ENCODE measurements at regions not wholly inside any gene's neighbourhood (a gene's known extent, or its start where the extent isn't known, plus 50 kb on each side); places are given as distances from the start of the nearest gene placed in this dataset.
"Not testable (repeated sequence)": the region's sequence is repeated elsewhere in the genome, so short reads cannot be mapped to it uniquely, and the experiment has no call there.

DNA sequence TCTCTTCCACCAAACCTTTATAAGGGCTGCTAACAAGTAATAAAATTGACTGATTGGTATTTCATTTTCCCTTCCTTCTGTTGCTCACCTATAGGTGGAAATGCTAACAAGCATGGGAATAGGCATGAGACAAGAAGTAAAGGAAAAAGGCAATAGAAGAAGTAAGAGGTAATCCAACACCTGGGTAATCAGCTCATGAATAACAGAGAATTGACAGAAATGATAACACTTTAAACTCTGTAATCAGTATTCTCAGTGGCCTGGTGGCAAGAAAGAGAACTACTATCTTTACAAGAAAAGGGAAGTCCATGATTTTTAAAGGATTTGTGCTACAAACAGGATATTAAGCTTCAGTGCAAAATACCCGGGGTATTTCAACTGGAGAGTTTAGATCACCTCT is 737.8 kb downstream of the RERGL start:
- no peak for DNase-seq

DNA sequence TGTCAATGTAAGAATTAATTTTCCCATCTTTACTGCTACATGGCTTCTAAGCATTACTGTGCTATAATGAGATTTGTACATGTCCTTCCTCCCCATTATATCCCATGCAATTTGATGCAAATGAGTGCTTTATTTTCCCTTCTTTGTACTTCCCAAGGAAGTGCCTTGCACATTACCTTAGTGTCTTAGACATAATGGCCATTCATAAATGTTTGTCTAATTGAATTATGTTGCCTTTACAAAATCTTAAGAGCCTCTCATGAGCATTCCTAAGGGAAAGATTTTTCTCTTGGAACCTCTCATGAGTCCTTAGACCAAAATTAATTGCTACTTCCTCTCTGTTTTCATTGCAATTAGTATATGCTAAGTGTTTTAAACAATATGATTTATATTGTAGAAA is 741.7 kb downstream of the RERGL start:
- no peak for DNase-seq

DNA sequence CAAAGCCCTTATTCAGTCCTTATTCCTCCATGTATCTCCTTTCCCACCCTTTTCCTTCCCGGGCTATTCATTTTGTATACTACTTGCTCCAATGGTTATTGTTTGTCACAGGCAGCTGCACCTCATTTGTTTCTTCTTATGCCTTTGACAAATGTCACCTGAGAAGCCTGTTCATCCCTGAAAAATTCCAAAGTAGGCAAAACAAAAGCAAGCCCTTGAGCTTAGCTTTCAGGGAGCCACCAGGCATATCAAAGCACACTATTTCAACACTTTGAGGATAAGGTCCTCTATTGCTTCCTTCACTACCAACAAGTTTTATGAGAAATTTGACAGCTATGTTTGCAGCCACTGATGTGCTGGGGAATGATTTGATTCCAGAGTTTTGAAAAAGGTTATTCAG is 738.7 kb upstream of the LMO3 start:
- DNase-seq: no peak

GRCh38 chr12:17342381-17342961 is 736.5 kb upstream of the LMO3 start:
- no peak for DNase-seq

- no peak for DNase-seq
Observed at GRCh38 chr12:17335487-17335886, 729.5 kb upstream of the LMO3 start.

DNA sequence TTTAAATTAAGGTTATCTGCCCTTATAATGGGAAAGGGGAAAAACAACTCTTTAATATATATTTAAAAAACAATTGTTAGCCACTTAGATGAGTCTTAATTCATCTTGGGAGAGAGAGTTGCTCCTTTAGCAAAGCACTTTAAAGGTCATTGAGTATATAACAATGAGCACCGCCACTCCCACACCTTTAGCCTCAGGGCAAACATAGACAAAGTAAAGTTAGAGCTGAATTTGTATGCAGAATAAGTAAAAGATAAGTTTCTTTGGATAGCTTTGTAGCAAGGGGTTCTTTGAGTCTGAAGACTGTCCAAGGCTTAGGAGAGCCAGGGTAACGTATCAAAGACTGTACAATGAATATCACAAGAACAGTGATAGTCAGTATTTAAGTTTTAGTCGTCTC is 728.8 kb upstream of the LMO3 start:
- no peak for DNase-seq

DNA sequence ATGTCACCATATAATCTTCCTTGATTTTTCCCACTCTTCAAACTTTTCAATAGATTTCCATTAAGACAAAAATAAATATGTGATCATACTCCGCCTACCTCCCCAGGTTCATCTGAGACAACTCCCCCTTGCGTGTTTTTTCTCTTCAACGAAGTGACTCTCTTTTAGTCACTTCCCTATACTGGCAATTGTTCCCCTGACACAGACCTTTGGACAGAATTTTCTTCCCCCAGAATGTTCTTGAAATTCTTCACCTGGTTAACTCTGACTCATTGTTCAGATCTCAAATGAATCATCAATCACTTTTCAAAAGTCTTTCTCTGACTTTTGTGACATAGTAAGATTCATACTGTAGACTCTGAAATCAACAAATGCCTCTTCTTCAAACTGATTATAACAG is 727.3 kb upstream of the LMO3 start:
- DNase-seq: no peak

DNA sequence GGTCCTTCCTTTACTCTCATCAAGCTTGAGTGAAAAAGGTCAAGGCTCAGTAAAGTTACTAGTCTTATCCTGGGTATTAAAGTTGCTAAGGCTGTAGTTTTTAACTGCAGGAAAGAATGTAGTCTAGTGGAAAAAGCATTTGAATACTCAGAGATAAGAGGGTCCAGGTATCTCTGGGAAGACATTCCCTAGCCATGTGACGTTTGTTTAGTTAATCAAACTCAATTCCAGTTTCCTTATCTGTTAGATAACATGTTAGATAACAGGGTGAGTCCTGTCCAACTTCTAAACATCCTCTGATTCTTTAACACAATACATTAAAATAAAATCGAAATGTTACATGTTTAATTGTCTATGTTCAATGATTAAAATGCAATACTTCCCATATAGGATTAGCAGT is 720.7 kb upstream of the LMO3 start:
- DNase-seq: no peak

GRCh38 chr12:17322090-17322489 is 716.1 kb upstream of the LMO3 start:
- no peak for DNase-seq

DNA sequence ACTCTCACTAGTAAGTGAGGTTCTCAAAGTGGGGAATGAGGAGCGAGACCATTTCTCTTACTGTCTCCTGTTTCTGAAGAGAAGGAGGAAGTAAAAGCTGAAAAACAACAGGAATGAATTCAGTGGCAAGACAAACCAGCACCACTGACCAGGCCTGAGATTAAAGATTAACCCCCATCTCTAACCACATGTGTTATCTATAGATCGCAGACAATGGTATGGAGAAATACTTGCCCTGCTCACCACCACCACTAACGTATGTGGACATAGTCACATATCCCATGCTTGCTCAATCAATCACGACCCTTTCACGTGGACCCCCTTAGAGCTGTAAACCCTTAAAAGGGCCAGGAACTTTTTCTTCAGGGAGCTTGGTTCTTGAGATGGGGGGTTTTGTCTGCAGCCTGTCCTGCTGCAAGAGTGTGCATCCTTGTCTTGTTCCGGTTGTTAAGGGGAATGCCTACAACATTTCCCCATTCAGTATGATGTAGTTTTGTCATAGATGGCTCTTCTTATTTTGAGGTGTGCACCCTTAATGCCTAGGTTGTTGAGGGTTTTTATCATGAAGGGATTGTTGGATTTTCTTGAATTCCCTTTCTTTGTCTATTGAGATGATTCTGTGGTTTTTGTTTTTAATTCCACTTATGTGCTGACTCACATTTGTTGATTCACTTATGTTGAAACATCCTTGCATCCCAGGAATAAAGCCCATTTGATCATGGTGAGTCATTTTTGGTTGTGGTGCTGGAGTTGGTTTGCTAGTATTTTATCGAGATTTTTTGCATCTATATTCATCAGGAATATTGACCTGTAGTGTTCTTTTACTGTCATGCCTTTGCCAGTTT is 698.8 kb upstream of the LMO3 start:
- DNase-seq: no peak

DNA sequence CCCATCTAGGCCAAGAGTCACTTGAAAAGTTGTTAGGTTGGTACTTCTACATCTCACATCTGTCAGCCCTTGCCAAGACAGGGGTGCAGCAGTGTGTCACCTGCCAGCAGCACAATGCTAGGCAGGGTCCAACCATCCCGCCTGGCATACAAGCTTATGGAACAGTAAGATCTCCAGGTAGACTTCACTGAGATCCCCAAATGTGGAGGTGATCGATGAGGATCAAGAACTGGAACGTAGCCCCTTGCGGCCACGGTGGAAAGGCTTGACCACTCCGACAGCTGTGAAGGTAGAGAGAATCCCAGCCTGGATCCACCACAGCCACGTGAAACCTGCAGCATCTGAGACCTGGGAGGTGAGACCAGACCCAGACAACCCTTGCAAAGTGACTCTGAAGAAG is 696.0 kb upstream of the LMO3 start:
- no peak for DNase-seq

GRCh38 chr12:17301544-17301943 is 695.6 kb upstream of the LMO3 start:
- no peak for DNase-seq

DNA sequence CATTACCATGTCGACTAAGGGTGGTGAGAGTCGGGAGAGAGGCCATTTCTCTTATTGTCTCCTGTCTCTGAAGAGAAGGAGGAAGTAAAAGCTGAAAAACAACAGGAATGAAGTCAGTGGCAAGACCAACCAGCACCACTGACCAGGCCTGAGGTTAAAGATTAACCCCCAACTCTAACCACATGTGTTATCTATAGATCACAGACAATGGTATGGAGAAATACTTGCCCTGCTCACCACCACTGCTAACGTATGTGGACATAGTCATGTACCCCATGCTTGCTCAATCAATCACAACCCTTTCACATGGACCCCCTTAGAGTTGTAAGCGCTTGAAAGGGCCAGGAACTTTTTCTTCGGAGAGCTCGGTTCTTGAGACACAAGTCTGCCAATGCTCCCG is 690.9 kb upstream of the LMO3 start:
- no peak for DNase-seq

- no peak for DNase-seq
Observed at GRCh38 chr12:17286874-17287273, 680.9 kb upstream of the LMO3 start.

GRCh38 chr12:17284873-17285272 is 678.9 kb upstream of the LMO3 start:
- DNase-seq: no peak

DNA sequence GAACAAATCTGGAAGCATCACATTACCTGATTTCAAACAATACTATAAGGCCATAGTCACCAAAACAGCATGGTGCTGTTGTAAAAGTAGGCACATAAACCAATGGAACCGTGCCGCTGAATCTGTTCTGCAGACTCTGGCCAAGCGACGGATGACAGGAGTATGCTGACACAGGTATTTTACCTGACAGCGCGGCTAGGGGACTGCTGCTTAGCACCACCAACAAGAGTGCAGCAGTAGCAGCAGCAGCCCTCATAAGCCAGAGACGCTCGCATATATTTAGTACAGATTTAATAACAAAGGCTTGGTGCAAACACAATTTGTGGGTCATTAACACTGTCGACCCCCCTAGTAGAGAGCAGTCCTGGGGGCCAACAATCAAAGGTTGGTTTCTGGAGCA is 677.6 kb upstream of the LMO3 start:
- DNase-seq: no peak

GRCh38 chr12:17282169-17282568 is 676.2 kb upstream of the LMO3 start:
- DNase-seq: not testable (repeated sequence)

DNA sequence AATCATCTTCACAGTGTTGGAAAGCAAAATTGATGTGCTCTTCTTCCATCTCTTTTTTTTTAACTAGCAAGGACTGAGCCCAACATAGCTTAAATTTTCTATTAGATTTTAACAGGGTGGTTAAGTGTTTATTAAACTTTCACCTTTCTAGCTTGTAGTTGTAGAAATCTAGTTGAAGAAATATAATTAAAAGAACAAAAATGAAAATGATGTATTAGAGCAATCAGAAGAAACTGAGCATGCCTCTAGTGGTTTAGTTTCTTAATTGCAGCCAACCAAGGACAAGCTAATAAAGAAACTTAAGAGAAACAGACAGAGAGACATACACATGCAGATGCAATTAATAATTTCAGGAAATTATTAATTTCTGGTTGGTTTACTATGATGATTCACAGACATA is 673.0 kb upstream of the LMO3 start:
- DNase-seq: no peak

DNA sequence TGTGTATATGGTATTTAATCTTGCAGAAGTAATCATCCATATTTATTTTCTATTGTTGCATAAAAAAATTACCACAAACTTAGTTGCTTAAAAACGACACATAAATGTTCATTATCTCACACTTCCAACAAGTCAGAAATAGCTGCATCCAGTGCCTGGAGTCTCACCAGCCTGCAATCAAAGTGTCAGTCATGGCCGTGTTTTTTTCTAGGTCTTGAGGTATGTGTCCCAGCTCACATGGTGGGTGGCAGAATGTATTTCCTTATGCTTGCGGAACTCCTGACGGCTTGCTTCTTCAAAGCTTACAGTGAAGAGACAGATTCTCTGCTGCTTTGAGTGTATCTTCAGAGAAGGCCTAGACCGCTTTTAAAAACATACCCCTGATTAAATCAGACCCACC is 670.2 kb upstream of the LMO3 start:
- no peak for DNase-seq

GRCh38 chr12:17266856-17267255 is 660.9 kb upstream of the LMO3 start:
- DNase-seq: no peak

DNA sequence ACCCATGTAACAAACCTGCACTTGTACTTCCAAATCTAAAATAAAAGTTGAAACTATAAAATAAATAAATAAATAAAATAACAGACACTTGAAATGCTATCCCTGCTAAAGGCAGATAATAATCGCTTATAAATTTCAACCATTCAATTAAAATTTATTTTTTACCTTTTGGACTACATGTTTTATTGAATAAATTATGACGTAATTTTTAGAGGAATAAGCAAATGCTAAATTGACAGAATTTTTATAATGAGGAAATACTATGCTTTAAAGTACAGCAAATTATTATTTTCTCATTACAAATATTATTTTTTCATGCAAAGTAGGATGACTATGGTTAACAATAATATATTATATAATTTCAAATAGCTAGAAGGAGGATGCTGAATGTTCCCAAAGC is 658.6 kb upstream of the LMO3 start:
- no peak for DNase-seq

DNA sequence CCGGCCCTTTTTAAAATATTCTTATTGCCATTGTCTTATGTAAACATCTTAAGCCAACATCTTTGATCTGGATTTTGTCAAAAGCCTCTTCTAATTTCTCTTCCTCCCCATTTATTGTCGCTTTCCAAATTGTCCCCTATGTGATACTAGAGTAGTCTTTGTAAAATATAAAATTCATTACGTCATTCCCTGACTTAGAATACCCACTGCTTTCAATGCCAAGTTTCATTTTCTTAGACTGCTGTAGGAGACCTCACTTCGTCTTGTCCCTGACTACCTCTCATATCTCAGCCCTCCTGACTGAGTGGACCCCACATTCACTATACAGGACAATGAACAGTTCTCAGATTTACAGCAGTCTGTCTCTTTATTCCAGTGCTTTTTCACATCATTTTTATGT is 633.9 kb upstream of the LMO3 start:
- DNase-seq: no peak

DNA sequence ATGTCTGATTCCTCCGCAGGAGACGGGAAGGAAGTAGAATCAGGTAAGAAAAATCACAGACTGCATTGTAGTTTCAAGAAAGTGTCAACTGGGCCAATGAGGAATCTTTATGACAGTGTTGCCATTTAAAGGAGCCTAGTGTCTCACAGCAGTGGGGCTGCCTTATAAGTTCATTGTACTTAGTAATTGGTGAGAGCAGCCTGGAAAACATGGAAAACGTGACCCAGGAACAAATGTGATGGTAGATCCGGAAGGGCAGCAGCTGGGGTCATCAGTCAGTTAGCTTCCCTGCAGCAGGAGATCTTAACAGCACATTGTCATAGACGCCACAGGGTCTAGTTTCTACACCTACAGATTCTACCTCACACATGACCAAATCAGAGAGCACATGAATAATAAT is 630.0 kb upstream of the LMO3 start:
- DNase-seq: no peak

GRCh38 chr12:17215759-17216570 is 610.0 kb upstream of the LMO3 start:
- no peak for DNase-seq
